LHCN-M2 (cell line): ENCODE measurements at regions not wholly inside any gene's neighbourhood (a gene's known extent, or its start where the extent isn't known, plus 50 kb on each side); places are given as distances from the start of the nearest gene placed in this dataset.
"Not testable (repeated sequence)": the region's sequence is repeated elsewhere in the genome, so short reads cannot be mapped to it uniquely, and the experiment has no call there.

Experiments
- DNase-seq: peaks from one replicate; pipeline ENCODE4 v3.0.0-alpha.2; 2012; ENCODE audit warnings: low read depth

- DNase-seq, result no peak
These were observed 191.6 kb upstream of the CCN2 start for GRCh38 chr6:132142768-132143167.

GRCh38 chr6:132142308-132142707 lies 191.1 kb upstream of the CCN2 start:
- DNase-seq, result no peak

- DNase-seq, result no peak
These were observed 189.0 kb upstream of the CCN2 start for GRCh38 chr6:132140189-132140588.

GRCh38 chr6:132139611-132140010 lies 188.4 kb upstream of the CCN2 start:
- DNase-seq, result no peak

- no peak for DNase-seq
These were observed 185.8 kb upstream of the CCN2 start for GRCh38 chr6:132136981-132137380.

GRCh38 chr6:132135409-132135808 lies 184.2 kb upstream of the CCN2 start:
- no peak for DNase-seq

- DNase-seq, result no peak
These were observed 182.7 kb upstream of the CCN2 start for GRCh38 chr6:132133736-132134445.

- peak; percentile 75 for DNase-seq
These were observed 181.9 kb upstream of the CCN2 start for GRCh38 chr6:132132924-132133639.

GRCh38 chr6:132132422-132132821 lies 181.2 kb upstream of the CCN2 start:
- DNase-seq, result peak; percentile 85

- DNase-seq, result peak; percentile 100
These were observed 180.6 kb upstream of the CCN2 start for GRCh38 chr6:132131758-132132157.

GRCh38 chr6:132131351-132131750 lies 180.2 kb upstream of the CCN2 start:
- no peak for DNase-seq

- DNase-seq, result peak; percentile 86
These were observed 179.6 kb upstream of the CCN2 start for GRCh38 chr6:132130626-132131298.

GRCh38 chr6:132128424-132128823 lies 177.3 kb upstream of the CCN2 start:
- no peak for DNase-seq

GRCh38 chr6:132126150-132126549 lies 175.0 kb upstream of the CCN2 start:
- DNase-seq, result no peak

- DNase-seq, result no peak
These were observed 171.7 kb upstream of the CCN2 start for GRCh38 chr6:132122871-132123270.

- DNase-seq, result no peak
These were observed 171.0 kb upstream of the CCN2 start for GRCh38 chr6:132122176-132122575.

GRCh38 chr6:132118144-132118543 lies 167.0 kb upstream of the CCN2 start:
- DNase-seq, result no peak

- DNase-seq, result no peak
These were observed 164.7 kb upstream of the CCN2 start for GRCh38 chr6:132115714-132116366.

GRCh38 chr6:132114201-132114825 lies 163.1 kb upstream of the CCN2 start:
- no peak for DNase-seq

- DNase-seq, result not testable (repeated sequence)
These were observed 158.6 kb upstream of the CCN2 start for GRCh38 chr6:132109752-132110151.

- no peak for DNase-seq
These were observed 156.7 kb upstream of the CCN2 start for GRCh38 chr6:132107896-132108295.

GRCh38 chr6:132101535-132101934 lies 150.4 kb upstream of the CCN2 start:
- DNase-seq, result no peak
